Stimulated activated CD8-positive, alpha-beta memory T cell treated with anti-CD3 and anti-CD28 coated beads, Interleukin-15, amount 100 ng/mL, for 48 hours (primary cell): ENCODE measurements at regions not wholly inside any gene's neighbourhood (a gene's known extent, or its start where the extent isn't known, plus 50 kb on each side); places are given as distances from the start of the nearest gene placed in this dataset.
"Not testable (repeated sequence)": the region's sequence is repeated elsewhere in the genome, so short reads cannot be mapped to it uniquely, and the experiment has no call there.

Source experiments
- DNase-seq, 2 donors: peaks; one replicate each; pipeline ENCODE4 v3.0.0-alpha.2; 2020; ENCODE audit warnings: low read depth in 2 of 2

GRCh38 chr2:215831296-215831913, 181.9 kb downstream of the MREG start:
- no peak for DNase-seq

DNA sequence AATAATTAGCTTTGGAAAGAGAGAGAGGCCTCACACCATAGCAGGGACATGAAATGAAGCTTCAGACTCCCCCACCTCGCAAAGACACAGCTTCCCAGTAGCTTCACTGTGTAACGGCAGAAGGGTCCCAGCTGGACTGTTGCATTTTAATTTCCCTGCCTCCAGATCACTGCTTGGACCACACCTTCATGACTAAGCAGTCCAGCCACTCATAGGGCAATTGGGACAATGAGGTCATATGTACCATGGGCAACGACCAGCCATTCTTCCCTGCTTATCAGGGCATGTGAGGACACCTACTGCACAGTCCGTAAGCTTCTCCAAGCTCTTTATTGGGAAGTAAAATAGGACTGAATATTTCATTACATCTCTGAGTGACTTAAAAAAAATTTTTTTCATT, 183.0 kb downstream of the MREG start:
- DNase-seq = no peak

- no peak for DNase-seq
Measured at GRCh38 chr2:215829261-215829660, 184.1 kb downstream of the MREG start.

- peak in 1 of 2 donors; percentile 4 for DNase-seq
Measured at GRCh38 chr2:215828528-215829184, 184.7 kb downstream of the MREG start.

DNA sequence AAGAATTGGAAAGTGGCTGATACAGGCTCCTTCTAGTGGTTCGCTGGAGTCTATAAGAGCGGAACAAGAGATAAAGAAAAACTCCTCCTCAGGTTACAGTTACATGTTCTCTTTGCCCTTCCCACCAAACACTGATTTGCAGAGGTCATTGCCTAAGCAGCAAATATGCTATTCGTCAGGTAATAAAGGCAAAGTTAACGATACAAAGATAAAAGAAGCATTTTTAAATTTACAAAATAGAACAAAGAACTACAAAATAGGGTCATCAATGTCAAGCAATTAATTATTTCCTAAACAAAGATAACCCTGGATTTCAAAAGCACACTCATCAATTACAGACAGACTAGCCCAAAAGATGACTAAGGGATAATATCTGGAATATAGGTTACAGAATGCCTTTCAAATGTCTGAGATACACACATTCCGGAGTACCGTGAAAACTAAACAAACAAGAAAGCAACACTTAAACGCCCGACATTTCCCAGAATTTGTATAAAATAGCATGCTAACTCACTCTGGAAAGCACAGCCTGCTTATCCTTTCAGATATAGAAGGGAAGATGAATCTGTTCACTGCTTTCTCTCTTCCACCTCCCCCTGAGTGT, 186.4 kb downstream of the MREG start:
- DNase-seq = no peak

GRCh38 chr2:215826376-215826775, 187.0 kb downstream of the MREG start:
- DNase-seq = no peak

DNA sequence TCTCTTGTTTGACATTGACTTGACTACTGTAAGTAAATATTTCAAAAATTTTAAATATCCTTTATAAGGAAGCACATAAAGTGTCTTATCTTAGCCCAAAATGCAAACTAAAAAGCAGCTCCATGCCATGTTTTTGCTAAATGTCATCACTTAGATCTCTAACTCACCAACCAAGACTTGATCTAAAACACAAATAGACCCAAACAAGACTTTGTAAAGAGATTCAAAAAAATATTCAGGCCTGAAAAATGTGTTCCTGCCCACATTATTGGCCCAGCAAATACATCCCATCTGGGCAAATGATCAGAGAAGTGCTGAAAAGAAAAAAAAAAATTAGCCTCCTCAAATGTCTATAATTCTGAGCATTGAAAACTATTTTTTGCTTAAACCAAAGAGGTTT, 187.6 kb downstream of the MREG start:
- DNase-seq = no peak

- not testable (repeated sequence) for DNase-seq
Measured at GRCh38 chr2:215821298-215821697, 192.1 kb downstream of the MREG start.

GRCh38 chr2:215819713-215820112, 193.6 kb downstream of the MREG start:
- DNase-seq = not testable (repeated sequence)

GRCh38 chr2:215817046-215817445, 196.3 kb downstream of the MREG start:
- no peak for DNase-seq

- no peak for DNase-seq
Measured at GRCh38 chr2:215816424-215816823, 196.9 kb downstream of the MREG start.

GRCh38 chr2:215815960-215816359, 197.4 kb downstream of the MREG start:
- no peak for DNase-seq

- DNase-seq = no peak
Measured at GRCh38 chr2:215812966-215813365, 200.4 kb downstream of the MREG start.

- no peak for DNase-seq
Measured at GRCh38 chr2:215811409-215812345, 201.7 kb downstream of the MREG start.

GRCh38 chr2:215811003-215811402, 202.3 kb downstream of the MREG start:
- DNase-seq = no peak

DNA sequence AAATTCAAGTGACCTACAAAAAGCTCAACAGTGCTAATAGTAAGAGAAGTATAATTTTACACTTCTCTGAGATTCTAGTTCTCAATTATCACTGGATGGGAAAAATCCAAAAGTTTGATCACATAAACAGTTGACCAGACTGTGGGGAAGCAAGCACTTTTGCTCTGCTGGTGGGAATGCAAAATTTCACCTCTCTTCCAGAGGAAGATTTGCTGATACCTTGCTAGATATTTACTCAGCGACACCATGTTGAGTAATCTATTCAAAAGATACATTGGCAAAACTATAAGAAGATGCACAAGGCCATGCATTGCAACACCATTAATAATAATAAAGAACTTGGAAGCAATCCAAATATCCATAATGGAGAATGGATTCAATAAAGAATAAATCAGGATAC, 204.4 kb downstream of the MREG start:
- DNase-seq = no peak

DNA sequence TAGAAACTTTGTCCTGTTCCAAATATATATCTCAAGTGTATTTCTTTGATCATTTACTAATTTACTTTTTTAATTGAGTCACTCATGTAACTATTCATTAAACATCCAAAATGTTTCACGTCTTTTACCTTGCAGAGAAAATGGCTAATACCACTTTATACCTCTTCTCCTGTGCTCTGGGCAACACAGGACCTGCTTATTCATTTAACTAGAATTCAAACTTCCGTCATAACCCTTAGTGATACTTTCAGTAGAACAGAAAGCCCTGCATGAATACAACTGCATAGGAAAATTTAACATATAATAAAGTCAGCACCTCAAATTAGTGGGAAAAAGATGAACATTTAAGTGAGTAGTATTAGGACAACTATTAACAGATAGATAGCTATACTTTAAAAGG, 205.2 kb downstream of the MREG start:
- DNase-seq = no peak

DNA sequence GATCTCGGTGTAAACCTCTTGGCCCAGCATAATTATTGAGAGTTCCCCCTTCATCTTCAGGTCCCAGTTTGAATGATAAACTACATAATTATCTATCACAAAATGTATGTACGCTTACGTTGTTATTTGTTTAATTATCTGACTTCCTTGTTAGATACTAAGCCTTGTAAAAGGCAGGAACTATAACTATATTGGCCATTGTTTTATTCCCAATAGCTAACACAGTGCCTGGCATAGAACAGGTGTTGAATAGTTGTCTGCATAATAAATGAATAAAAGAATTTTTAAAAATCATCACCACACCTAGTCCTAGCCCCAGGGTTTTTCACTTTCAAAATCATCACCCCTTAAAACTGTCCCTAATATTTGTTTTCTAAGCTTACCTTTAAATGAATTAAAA, 207.9 kb downstream of the MREG start:
- no peak for DNase-seq

- DNase-seq = no peak
Measured at GRCh38 chr2:215803150-215803549, 210.2 kb downstream of the MREG start.

- DNase-seq = no peak
Measured at GRCh38 chr2:215799194-215799593, 214.2 kb downstream of the MREG start.

DNA sequence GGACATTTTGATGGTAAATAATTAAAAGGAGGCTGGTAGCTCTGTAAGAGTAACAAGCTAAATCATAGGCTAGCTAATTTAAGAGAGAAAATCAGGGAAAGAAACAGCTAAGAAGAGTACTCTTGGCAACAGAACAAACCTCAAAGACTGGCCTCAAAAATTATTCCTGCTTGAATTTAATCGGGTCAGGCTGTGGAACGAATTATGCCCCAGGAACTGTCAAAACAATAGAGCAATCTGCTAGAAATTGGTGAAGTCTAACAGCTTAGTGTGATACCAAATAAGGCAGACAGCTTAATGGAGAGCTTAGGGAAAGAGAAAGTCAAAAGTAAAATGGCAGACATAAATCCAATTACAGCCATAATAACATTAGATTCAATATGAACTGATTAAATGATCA, 215.7 kb downstream of the MREG start:
- no peak for DNase-seq

GRCh38 chr2:215796140-215796855, 217.1 kb downstream of the MREG start:
- DNase-seq = no peak
